ENCODE measurements at regions not wholly inside any gene's neighbourhood (a gene's known extent, or its start where the extent isn't known, plus 50 kb on each side); places are given as distances from the start of the nearest gene placed in this dataset.

DNA sequence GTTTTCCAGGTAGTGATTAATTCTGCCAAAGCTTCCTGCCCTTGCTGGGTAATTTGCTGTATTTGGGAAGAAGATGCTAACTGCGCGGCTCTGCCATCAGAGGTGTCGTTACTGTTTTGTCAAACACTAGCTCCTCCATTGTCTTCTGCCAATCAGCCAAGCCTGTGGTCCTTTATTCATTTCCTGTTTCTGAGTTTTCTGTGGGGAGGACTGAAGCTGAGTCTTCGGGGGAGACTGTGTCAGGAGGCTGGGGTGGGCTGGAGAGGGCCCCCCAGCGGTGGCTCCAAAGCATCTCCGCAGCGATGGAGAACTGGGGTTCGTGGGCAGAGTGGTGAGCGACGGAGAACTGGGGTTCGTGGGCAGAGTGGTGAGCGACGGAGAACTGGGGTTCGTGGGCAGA, 322.9 kb upstream of the B3GAT1 start:
- Histone ChIP-seq H3K9me3 (replicated peaks) (no peaks in the 10 kb centered on the region), H3K36me3 (no peaks in the 10 kb centered on the region), H3K27me3 (replicated peaks) (no peaks in the 10 kb centered on the region), H3K4me1 (replicated peaks) (no peaks in the 10 kb centered on the region), H3K27ac (no peak overlapping the region), H3K4me3 (no peak overlapping the region)
- no peak for DNase-seq (ENCODE audit: low read depth in 1 of 2, low spot score in 2 of 2)

DNA sequence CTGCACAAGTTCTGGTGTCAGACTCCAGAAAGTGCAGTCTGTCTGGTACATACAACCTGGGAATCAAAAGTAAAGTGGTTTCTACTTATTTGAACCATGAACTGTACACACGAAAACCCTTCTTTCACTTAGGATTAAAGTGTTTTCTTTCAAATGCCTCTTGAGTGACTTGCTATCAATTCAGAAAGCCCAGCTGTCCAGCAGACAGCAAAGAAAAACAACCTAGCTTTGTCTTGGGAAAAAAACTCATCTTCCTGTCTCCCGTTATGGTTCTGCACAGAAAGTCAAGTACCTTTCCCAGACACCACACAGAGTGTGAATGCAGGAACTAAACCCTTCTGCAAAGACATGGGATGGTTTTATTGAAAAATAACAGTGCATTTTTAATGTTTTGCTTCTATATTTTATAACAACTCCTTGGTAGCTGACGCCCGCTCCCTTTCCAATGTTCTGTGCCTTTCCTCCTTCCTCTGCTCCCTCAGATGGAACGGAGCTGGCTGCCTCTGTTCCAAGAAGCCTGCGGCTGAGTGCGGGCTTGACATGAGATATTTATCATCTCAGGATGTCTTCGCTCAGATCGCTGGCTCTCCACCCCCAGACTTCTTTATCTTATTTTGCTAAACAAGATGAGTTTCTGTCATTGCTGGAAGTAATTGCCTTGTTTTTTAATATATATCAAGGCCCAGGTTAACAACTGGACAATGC, 322.3 kb upstream of the B3GAT1 start:
- Histone ChIP-seq H3K36me3 (no peaks in the 10 kb centered on the region), H3K9me3 (replicated peaks) (no peaks in the 10 kb centered on the region), H3K4me1 (replicated peaks) (no peaks in the 10 kb centered on the region), H3K27me3 (replicated peaks) (no peaks in the 10 kb centered on the region), H3K4me3 (no peak overlapping the region), H3K27ac (no peak overlapping the region)
- peak in 1 of 2 experiments; percentile 2 for DNase-seq (ENCODE audit: low read depth in 1 of 2, low spot score in 2 of 2)

DNA sequence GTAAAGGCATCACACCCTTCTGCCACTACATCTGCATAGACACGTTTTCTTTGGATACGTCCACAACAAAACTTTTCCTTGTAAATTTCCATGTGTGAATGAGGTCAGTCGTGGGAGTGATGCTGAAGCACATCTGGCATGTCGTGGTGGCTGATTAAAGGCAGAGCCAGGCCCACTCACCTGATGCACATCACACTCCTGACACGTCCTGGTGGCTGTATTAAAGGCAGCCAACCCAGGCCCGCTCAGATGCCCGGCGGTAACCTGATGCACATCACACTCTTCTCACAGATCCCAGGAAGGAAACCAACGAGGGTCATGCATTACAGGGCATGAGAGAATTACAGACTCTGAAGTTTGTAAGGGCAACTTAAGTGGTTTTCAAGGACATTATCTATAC, 321.6 kb upstream of the B3GAT1 start:
- no peak overlapping the region for H3K27ac ChIP-seq
- H3K36me3 ChIP-seq = no peaks in the 10 kb centered on the region

DNA sequence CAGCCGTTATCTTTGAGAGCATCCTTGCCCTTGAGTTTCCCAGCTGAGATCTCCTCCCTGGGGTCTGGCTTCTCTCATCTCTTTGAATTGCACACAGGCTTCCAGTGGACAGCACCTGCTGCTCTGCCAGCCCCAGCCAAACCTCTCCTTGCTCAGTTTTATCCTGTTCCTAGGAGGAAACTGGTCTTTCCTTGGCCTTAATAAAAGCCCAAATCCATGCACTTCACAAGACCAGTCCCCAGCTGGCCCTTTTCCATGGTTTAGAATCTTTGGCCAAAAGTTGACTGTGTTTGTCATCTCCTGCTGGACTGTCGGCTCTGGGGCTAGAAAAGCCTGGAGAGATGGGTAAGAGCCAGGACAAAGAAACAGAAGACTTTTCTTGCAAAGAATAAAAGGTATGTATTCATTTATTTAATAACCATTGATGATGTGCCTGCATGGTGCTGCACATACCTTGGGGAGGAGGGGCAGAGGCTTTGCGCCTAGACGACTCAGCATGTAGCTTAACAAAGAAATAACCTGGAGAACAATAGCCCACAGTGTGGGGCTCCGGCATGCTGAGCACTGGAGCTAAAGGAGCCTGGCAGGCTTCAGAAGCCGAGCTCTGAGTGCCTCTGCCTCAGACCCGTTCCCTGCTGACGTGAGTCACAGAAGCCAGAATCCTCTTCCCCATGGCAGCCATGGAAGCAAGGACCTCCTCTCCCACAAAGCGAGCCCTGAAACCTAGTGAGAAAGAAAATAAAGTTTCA, 319.3 kb upstream of the B3GAT1 start:
- no peaks in the 10 kb centered on the region for H3K4me1 ChIP-seq (replicated peaks)
- no peak overlapping the region for H3K27ac ChIP-seq
- no peak overlapping the region for H3K4me3 ChIP-seq
- H3K9me3 ChIP-seq (replicated peaks) = no peaks in the 10 kb centered on the region
- H3K36me3 ChIP-seq = no peaks in the 10 kb centered on the region
- no peak for DNase-seq (ENCODE audit: low read depth in 1 of 2, low spot score in 2 of 2)
- no peaks in the 10 kb centered on the region for H3K27me3 ChIP-seq (replicated peaks)

More for the DNA sequence above, 321.6 kb upstream of the B3GAT1 start:
- no peak for DNase-seq (ENCODE audit: low read depth in 1 of 2, low spot score in 2 of 2)
- Histone ChIP-seq H3K27me3 (replicated peaks) (no peaks in the 10 kb centered on the region), H3K9me3 (replicated peaks) (no peaks in the 10 kb centered on the region), H3K4me1 (replicated peaks) (no peaks in the 10 kb centered on the region), H3K4me3 (no peak overlapping the region)

DNA sequence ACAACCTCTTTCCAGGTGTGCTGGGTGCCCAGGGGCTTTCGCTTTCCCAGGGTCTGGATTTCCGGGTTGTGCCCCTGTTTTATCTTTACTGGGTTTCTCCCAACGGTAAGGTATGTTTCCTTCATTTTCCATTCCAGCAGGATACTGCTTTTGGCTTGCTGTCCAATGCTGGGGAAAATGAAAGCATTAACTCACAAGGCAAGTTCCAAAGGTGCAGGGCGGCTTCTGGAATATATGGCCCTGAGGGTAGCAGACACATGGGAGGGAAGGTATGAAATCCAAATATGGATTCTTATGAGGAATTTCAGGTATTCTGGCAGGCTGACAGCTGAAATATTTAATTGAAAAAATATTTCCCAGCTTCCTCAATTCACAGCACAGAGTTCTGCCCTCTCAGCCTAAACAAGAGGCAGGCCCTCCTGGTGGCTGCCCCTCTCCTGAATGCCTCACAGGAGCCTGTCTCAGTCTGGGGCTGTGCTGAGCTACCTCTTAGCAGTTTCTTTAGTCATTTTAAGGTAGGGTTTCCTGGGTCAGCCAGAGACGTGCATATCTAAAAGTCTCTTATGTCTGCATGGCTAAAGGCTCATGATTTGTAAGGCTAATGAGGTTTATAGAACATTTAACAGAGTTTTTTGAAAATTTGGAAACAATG, 318.6 kb upstream of the B3GAT1 start:
- Histone ChIP-seq H3K9me3 (replicated peaks) (no peaks in the 10 kb centered on the region), H3K36me3 (no peaks in the 10 kb centered on the region), H3K4me3 (no peak overlapping the region), H3K27me3 (replicated peaks) (no peaks in the 10 kb centered on the region), H3K27ac (no peak overlapping the region), H3K4me1 (replicated peaks) (no peaks in the 10 kb centered on the region)
- DNase-seq (ENCODE audit: low read depth in 1 of 2, low spot score in 2 of 2) = no peak

DNA sequence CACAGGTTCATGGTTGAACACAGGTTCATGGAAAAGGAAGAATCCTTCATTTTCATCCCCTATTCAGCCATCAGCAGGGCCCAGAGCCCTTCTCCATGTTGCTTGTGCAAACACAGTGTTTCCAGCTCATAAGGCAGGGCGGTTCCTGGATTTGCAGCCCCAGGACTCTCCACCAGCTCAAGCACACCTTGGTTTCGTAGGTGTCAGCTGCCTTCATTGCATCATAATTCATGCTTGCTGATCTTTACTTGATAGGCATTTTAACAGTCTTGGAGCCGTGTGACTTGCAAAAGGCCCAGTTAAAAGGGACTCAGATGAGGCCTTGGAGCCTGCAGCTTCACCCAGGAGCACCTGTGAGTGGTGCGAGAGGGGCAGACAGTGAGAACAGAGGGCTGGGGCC, 318.1 kb upstream of the B3GAT1 start:
- H3K9me3 ChIP-seq (replicated peaks) = no peaks in the 10 kb centered on the region
- H3K36me3 ChIP-seq = no peaks in the 10 kb centered on the region
- H3K27me3 ChIP-seq (replicated peaks) = no peaks in the 10 kb centered on the region
- no peak overlapping the region for H3K27ac ChIP-seq
- no peak overlapping the region for H3K4me3 ChIP-seq
- H3K4me1 ChIP-seq (replicated peaks) = no peaks in the 10 kb centered on the region
- no peak for DNase-seq (ENCODE audit: low read depth in 1 of 2, low spot score in 2 of 2)

DNA sequence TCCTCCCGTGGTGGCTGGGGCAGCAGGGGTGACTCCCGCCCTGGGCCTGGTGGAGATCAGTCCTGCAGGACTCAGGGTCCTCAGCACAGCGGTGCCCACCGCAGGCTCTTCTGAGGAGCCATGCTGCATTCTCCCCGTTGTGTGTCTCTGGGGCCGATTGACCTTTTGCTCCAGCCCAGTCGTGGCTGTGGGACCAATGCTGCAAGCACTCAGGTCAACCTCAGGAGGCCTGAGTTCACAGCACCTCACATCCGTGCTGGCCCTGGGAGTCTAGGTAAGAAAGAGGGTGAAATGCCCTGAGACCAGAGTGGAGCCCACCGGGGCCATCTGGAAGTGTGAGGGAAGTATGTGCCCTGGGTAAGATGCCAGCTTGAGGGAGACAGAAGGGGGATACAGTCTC, 316.1 kb upstream of the B3GAT1 start:
- no peaks in the 10 kb centered on the region for H3K36me3 ChIP-seq
- H3K4me3 ChIP-seq = no peak overlapping the region
- H3K9me3 ChIP-seq (replicated peaks) = no peaks in the 10 kb centered on the region
- no peak overlapping the region for H3K27ac ChIP-seq
- H3K27me3 ChIP-seq (replicated peaks) = no peaks in the 10 kb centered on the region
- H3K4me1 ChIP-seq (replicated peaks) = no peaks in the 10 kb centered on the region
- no peak for DNase-seq (ENCODE audit: low read depth in 1 of 2, low spot score in 2 of 2)

DNA sequence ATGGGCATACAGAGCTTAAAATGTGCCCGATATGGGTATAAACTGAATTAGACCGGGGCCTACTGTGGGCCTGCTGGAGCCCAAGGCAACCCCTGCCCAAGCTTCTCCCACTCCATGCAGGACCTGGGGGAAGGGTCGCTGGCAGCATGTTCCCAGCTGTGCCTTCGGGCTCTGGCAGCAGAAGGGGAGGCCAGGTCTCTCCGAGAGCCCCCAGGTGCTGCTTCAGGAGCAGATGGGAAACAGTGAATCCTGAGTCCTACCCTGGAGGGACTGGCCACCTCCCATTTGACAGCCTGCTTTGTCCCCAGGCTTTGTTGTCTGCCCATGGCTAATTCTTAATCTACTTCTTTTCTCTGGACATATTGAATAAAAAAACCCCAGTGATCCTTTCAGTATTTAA, 315.6 kb upstream of the B3GAT1 start:
- Histone ChIP-seq H3K27ac (no peak overlapping the region), H3K9me3 (replicated peaks) (no peaks in the 10 kb centered on the region), H3K4me1 (replicated peaks) (no peaks in the 10 kb centered on the region), H3K27me3 (replicated peaks) (no peaks in the 10 kb centered on the region), H3K4me3 (no peak overlapping the region), H3K36me3 (no peaks in the 10 kb centered on the region)
- DNase-seq (ENCODE audit: low read depth in 1 of 2, low spot score in 2 of 2) = no peak

DNA sequence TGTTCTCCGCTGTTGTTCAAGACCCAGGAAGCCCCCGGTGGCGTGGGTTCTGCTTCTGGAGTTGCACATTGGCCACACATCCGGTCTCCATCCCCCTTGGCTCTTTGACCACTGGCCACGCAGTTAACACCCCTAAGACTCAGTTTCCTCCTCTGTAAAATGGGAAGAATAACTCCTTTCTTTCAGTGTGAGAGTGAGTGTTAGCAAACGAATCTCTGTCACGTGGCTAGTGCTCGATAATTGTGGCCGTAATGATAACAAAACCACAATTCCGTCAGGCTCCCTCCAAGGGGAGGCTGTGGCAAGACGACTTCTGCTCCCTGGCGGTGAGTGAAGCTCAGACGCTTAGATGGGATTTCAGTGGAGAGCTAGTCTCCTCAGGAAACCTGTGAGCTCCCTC, 315.2 kb upstream of the B3GAT1 start:
- no peaks in the 10 kb centered on the region for H3K4me1 ChIP-seq (replicated peaks)
- H3K4me3 ChIP-seq = no peak overlapping the region
- no peak for DNase-seq (ENCODE audit: low read depth in 1 of 2, low spot score in 2 of 2)
- no peaks in the 10 kb centered on the region for H3K36me3 ChIP-seq
- H3K27ac ChIP-seq = no peak overlapping the region
- H3K9me3 ChIP-seq (replicated peaks) = no peaks in the 10 kb centered on the region
- no peaks in the 10 kb centered on the region for H3K27me3 ChIP-seq (replicated peaks)

DNA sequence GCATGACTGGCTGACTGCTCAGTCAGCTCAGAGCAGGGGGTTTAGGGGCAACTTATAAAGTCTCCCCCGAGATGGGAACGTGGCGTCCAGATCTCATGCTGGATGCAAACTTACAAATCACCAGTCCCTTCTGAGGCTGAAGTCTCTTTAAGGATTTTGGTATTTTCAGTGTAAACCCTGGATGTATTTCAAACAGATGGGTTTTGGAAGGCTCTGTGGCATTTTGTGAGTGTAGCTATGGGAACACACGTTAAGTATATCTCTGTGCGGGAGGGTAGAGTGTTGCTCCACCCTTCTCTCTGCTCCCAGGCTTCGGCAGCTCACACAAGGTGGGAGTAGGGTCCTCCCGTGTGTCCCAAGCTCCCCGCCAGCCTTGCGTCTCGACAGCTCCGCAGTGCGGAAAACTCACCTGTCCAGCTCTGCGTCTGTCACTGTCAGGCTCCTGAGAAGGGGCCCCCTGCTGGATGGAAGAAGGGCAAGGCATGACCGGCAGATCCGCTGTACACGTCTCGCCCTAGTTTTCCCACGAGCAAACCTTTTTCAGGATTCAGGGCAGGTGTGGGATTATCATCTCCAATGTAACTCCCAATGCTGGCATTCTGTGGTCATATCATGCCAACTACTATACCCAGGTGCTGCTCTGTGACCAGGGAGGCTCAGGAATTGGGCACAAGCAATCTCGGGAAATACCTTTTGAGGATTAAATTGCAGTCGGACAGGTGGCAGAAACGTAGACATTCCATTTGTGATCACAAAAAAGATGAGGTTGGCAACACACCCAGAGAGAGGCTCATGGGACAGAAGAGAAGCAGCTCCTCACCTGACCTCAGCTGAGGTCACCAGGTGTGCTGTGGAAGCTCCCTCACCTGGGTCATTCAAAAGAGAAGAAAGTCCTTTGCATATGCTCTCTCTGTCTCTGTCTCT, 313.9 kb upstream of the B3GAT1 start:
- Histone ChIP-seq H3K27me3 (replicated peaks) (no peaks in the 10 kb centered on the region), H3K4me3 (no peak overlapping the region), H3K27ac (no peak overlapping the region), H3K9me3 (replicated peaks) (no peaks in the 10 kb centered on the region), H3K4me1 (replicated peaks) (no peaks in the 10 kb centered on the region), H3K36me3 (no peaks in the 10 kb centered on the region)
- no peak for DNase-seq (ENCODE audit: low read depth in 1 of 2, low spot score in 2 of 2)

DNA sequence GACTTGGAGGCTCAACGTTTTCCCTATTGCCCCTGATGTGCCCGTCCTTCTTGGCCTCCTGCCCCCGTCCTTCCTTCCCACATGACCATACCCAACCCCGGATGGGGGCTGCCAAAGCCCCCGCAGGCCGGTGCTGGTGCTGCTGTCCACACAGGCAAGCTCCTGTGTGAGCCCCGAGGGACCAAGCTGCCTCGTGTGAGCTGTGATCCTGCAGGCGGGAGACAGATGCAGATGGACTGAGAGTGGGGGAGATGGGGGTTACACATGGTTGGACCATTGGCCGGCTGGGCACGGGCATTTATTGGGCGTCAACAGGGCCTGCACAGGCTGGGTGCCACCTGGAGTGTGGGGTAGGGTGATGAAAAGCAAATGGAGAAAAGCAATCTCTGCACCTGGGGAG, 313.2 kb upstream of the B3GAT1 start:
- H3K4me1 ChIP-seq (replicated peaks) = no peaks in the 10 kb centered on the region
- no peak overlapping the region for H3K27ac ChIP-seq
- no peaks in the 10 kb centered on the region for H3K9me3 ChIP-seq (replicated peaks)
- no peak for DNase-seq (ENCODE audit: low read depth in 1 of 2, low spot score in 2 of 2)
- H3K27me3 ChIP-seq (replicated peaks) = no peaks in the 10 kb centered on the region
- H3K4me3 ChIP-seq = no peak overlapping the region
- H3K36me3 ChIP-seq = no peaks in the 10 kb centered on the region

DNA sequence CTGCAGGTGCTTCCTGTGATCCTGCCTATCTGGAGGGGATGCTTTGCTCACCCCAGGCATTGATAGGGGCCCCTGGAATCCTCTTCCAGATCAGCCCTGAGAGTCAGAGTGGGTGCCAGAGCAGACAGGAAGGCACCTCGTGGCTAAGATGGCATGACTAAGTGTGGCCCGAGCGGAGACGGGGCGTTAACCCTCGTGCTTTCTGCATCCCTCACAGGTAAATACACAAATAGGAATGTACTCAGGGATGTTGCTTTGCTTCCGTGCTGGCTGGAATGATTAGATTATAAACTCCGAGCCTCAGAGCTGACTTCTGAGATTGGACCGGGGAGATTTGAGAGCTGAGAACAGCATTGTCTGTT, 312.7 kb upstream of the B3GAT1 start:
- Histone ChIP-seq H3K27me3 (replicated peaks) (no peaks in the 10 kb centered on the region), H3K27ac (no peak overlapping the region), H3K4me3 (no peak overlapping the region), H3K9me3 (replicated peaks) (no peaks in the 10 kb centered on the region), H3K4me1 (replicated peaks) (no peaks in the 10 kb centered on the region), H3K36me3 (no peaks in the 10 kb centered on the region)
- no peak for DNase-seq (ENCODE audit: low read depth in 1 of 2, low spot score in 2 of 2)

DNA sequence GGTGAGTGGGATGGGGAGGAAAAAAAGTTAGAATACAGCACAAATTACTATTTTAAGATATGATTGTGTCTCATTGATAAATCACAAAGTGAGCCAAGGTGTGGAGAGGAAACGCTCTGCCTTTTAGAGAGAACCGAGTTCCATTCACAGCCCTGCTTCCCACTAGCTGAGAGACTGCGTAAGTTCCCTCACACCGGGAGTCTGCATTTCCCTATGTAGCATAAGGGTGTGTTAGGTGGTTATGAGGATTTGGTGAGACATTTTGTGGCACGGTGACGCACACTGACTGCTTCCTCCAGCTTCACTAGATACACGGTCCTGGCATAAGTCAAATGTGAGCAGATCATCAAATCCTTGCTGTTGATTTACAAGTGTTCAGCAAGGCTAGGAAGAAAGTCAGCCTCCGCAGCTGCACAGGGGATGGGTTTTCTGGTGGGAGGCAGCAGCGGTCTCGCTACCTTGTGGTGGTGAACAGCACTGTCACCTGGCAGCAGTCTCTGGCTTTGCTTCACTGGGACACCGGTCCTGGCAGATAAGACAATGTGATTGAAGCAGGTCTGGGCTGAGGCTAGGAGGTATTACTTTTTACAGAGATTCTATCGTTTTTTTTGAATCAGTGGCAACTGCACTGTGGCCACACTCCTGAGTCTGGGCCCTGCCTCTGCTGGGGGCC, 312.2 kb upstream of the B3GAT1 start:
- no peaks in the 10 kb centered on the region for H3K36me3 ChIP-seq
- H3K4me3 ChIP-seq = no peak overlapping the region
- no peaks in the 10 kb centered on the region for H3K4me1 ChIP-seq (replicated peaks)
- no peaks in the 10 kb centered on the region for H3K9me3 ChIP-seq (replicated peaks)
- no peak for DNase-seq (ENCODE audit: low read depth in 1 of 2, low spot score in 2 of 2)
- no peak overlapping the region for H3K27ac ChIP-seq
- no peaks in the 10 kb centered on the region for H3K27me3 ChIP-seq (replicated peaks)
